ENCODE measurements at regions not wholly inside any gene's neighbourhood (a gene's known extent, or its start where the extent isn't known, plus 50 kb on each side); places are given as distances from the start of the nearest gene placed in this dataset.

- TF ChIP-seq CTCF (IDR thresholded peaks at IDR 0.05; ENCODE audit: extremely low read depth in 1 of 2, insufficient read depth in 1 of 2, low read depth in 1 of 2, low read length in 2 of 2), result no peak
- no peak for TF ChIP-seq POLR2A (IDR thresholded peaks at IDR 0.05; ENCODE audit: low read depth, low read length)
Measured at GRCh38 chr3:5717254-5717653, 529.7 kb downstream of the EDEM1 start.

Data from endothelial cell of umbilical vein (primary cell).